Stomach (tissue), 4 donors: ENCODE measurements at regions not wholly inside any gene's neighbourhood (a gene's known extent, or its start where the extent isn't known, plus 50 kb on each side); places are given as distances from the start of the nearest gene placed in this dataset.

ENCODE experiments used
- CTCF ChIP-seq, 7 experiments: fragments of 450-650 bp in 4 of 7; fragments of 200-600 bp in 3 of 7; sonication (generic) in 3 of 7; IDR thresholded peaks; one replicate each; pipeline ENCODE4 v1.5.1; 2016 to 2019; ENCODE audit warnings: antibody characterized with exemption in 7 of 7, control low read depth in 2 of 7, mild to moderate bottlenecking in 1 of 7
- EP300 ChIP-seq: sonication (generic); formaldehyde crosslinking; IDR thresholded peaks from one replicate; pipeline ENCODE4 v1.6.1; 2017; ENCODE audit warnings: antibody characterized with exemption
- POLR2A ChIP-seq, 4 donors: fragments of 450-650 bp; IDR thresholded peaks; one replicate each; pipeline ENCODE4 v1.6.1; 2016; ENCODE audit warnings: antibody characterized with exemption in 4 of 4, control low read depth in 2 of 4, mild to moderate bottlenecking in 1 of 4, moderate library complexity in 1 of 4
- POLR2AphosphoS5 ChIP-seq, 3 donors: sonication (generic); formaldehyde crosslinking; IDR thresholded peaks; one replicate each; pipeline ENCODE4 v1.6.1; 2016; ENCODE audit warnings: antibody characterized with exemption in 3 of 3

GRCh38 chr18:39371996-39372395, 1806.4 kb upstream of the CELF4 start:
- TF ChIP-seq CTCF (IDR thresholded peaks at IDR 0.05) (no peak), EP300 (no peak), POLR2AphosphoS5 (IDR thresholded peaks at IDR 0.05) (no peak), POLR2A (IDR thresholded peaks at IDR 0.05) (no peak)
